ENCODE measurements at regions not wholly inside any gene's neighbourhood (a gene's known extent, or its start where the extent isn't known, plus 50 kb on each side); places are given as distances from the start of the nearest gene placed in this dataset.

- Histone ChIP-seq H3K4me3 (ENCODE audit: low read depth, low read length) (no peak overlapping the region), H3K27me3 (ENCODE audit: control insufficient read depth, insufficient read depth, low read length) (no peaks in the 10 kb centered on the region), H3K36me3 (ENCODE audit: control insufficient read depth, insufficient read depth, low read length) (no peaks in the 10 kb centered on the region)
- FAIRE-seq, result no peak
- no peak for DNase-seq (ENCODE audit: low read depth)
- TF ChIP-seq CTCF (IDR thresholded peaks at IDR 0.05; ENCODE audit: insufficient read depth, low read length, severe bottlenecking), result no peak
These were observed 68.9 kb upstream of the RNU6-1 start for GRCh38 chr15:67908756-67909155.

DNA sequence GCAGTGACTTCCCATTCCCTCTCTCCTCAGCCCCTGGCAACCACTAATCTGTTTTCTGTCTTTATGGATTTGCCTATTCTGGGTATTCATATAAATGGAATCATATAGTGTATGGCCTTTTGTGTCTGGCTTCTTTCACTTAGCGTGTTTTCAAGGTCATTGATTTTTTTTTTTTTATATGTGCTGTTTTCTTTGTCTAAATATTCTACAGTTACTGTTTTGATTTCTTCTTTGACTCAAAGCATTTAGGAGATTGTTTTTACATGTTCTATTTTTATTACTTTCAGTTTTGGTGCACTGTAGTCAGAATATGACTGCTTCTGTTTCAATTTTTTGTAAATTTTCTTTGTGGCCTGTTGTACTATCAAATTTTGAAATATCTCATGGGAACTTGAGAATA, 71.9 kb upstream of the RNU6-1 start:
- TF ChIP-seq CTCF (IDR thresholded peaks at IDR 0.05; ENCODE audit: insufficient read depth, low read length, severe bottlenecking), result no peak
- no peaks in the 10 kb centered on the region for H3K27me3 ChIP-seq (ENCODE audit: control insufficient read depth, insufficient read depth, low read length)
- DNase-seq (ENCODE audit: low read depth), result no peak
- no peak overlapping the region for H3K4me3 ChIP-seq (ENCODE audit: low read depth, low read length)
- FAIRE-seq, result no peak
- no peaks in the 10 kb centered on the region for H3K36me3 ChIP-seq (ENCODE audit: control insufficient read depth, insufficient read depth, low read length)

DNA sequence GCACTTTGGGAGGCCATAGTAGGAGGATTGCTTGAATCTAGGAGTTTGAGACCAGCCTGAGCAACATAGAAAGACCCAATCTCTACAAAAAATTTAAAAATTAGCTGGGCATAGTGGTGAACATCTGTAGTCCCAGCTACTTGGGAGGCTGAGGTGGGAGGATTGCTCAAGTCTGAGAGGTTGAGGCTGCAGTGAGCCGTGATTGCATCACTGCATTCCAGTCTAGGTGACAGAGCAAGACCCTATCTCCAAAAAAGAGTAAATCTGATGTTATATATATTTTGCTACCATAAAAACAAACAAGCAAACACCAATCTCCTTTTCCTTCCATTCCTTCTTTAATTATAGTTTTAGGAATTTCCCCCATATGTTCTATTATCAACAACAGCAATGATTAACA, 74.2 kb upstream of the RNU6-1 start:
- no peaks in the 10 kb centered on the region for H3K27me3 ChIP-seq (ENCODE audit: control insufficient read depth, insufficient read depth, low read length)
- TF ChIP-seq CTCF (IDR thresholded peaks at IDR 0.05; ENCODE audit: insufficient read depth, low read length, severe bottlenecking), result no peak
- no peak for FAIRE-seq
- H3K4me3 ChIP-seq (ENCODE audit: low read depth, low read length), result no peak overlapping the region
- H3K36me3 ChIP-seq (ENCODE audit: control insufficient read depth, insufficient read depth, low read length), result no peaks in the 10 kb centered on the region
- DNase-seq (ENCODE audit: low read depth), result no peak

DNA sequence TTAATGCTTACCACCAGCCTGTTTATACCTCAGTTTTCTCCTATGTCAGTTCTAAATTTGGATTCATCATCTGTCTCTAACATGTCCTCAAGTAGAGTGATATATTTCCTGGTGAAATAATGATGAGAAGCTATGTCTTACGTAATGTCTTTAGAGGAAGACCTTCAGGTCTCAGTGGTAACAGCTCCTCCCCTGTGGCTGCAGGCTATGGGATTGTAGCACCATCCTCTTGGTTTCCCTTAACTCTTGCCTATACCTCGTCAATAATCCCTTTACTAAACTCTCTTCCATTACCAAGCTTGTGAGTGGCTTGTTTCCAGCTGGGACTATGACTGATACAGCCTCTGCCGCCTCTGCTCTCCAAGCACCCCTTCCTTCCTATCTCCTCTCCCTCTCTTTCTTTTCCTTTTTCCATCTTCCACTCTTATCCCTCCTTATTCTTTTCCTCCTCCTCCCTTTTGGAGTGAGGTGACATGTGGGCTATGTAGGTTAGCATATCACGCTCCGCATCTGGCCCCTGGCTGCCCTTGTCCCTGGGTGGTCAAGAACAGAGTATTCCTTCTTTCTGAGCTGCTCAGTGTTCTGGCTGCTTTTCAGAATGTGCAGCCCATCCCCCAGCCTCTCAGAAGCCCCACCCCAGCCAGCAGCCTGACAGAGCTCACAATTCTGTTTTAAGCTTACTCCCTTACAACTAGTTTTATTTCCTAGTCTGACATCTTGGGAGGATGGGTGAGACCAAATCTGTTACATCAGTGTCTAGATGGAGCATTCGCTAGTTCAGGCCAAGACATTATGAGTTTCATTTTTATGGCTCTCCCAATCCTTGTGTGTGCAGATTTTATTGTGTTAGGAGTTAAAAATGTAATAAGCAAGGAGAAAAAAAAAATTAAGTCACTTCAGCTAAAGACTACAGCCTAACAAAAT, 75.0 kb upstream of the RNU6-1 start:
- FAIRE-seq (no peak), DNase-seq (ENCODE audit: low read depth) (peak; percentile 18)
- Histone ChIP-seq H3K36me3 (ENCODE audit: control insufficient read depth, insufficient read depth, low read length) (no peaks in the 10 kb centered on the region), H3K27me3 (ENCODE audit: control insufficient read depth, insufficient read depth, low read length) (no peaks in the 10 kb centered on the region), H3K4me3 (ENCODE audit: low read depth, low read length) (no peak overlapping the region)
- no peak for TF ChIP-seq CTCF (IDR thresholded peaks at IDR 0.05; ENCODE audit: insufficient read depth, low read length, severe bottlenecking)

DNA sequence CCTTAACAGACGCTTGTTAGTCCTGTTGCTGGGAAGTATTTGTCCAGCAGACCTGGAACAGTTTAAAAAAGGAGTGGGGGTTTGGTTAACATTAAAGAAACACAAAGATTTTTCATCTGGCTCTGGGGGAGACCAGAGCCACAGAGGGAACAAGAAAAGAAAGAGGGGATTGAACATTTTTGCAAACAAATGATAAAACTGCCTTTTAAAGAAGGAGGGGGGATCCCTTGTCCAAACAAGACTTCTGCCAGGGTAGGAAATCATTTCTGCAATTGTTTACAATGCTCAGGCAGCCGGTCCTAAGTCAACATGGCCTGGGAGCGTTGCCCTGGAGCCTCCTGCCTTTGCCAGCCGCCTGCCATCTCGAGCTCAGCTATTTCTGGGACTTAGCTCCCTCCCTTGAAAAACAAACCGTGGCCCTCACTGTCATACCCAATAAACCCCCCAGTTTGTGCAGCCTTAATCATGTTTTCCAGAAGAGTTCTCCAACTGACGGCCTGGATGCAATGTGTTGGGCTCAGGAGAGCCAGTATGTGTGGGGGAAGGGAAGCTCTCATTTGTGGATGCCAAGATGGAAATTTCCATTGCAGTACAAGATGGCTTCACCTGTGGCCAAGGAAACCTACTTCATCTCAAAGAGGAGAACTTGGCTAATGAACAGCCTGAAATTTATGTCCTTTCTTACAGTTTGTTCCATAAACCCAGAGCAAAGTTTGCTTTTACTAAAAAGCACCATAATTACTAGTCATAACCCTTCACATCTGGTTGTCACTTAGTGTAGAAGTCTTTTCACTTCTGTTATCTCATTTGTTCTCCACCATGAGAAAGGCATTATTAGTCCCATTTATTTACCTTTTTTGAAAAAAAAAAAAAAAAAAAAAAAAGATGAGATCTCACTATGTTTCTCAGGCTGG, 75.9 kb upstream of the RNU6-1 start:
- Histone ChIP-seq H3K27me3 (ENCODE audit: control insufficient read depth, insufficient read depth, low read length) (no peaks in the 10 kb centered on the region), H3K36me3 (ENCODE audit: control insufficient read depth, insufficient read depth, low read length) (no peaks in the 10 kb centered on the region), H3K4me3 (ENCODE audit: low read depth, low read length) (no peak overlapping the region)
- FAIRE-seq, result no peak
- DNase-seq (ENCODE audit: low read depth), result no peak
- no peak for TF ChIP-seq CTCF (IDR thresholded peaks at IDR 0.05; ENCODE audit: insufficient read depth, low read length, severe bottlenecking)
